ENCODE measurements at regions not wholly inside any gene's neighbourhood (a gene's known extent, or its start where the extent isn't known, plus 50 kb on each side); places are given as distances from the start of the nearest gene placed in this dataset.

GRCh38 chr1:57925226-57925625 is 501.4 kb upstream of the DAB1 start:
- TF ChIP-seq REST (IDR thresholded peaks at IDR 0.05; ENCODE audit: insufficient read depth in 1 of 2, low read depth in 2 of 2, low read length in 2 of 2) (no peak), SIN3A (IDR thresholded peaks at IDR 0.05; ENCODE audit: borderline replicate concordance, insufficient read depth, low read length) (no peak), FOXP2 (optimal IDR thresholded peaks at IDR 0.05; ENCODE audit: borderline replicate concordance, extremely low read depth, extremely low read length, insufficient read depth) (no peak), POLR2AphosphoS5 (IDR thresholded peaks at IDR 0.05; ENCODE audit: low read depth, low read length) (no peak), TAF1 (IDR thresholded peaks at IDR 0.05; ENCODE audit: borderline replicate concordance, insufficient read depth, low read length) (no peak)

GRCh38 chr1:57922130-57922529 is 498.3 kb upstream of the DAB1 start:
- no peak for TF ChIP-seq REST (IDR thresholded peaks at IDR 0.05; ENCODE audit: insufficient read depth in 1 of 2, low read depth in 2 of 2, low read length in 2 of 2)

- TF ChIP-seq FOXP2 (optimal IDR thresholded peaks at IDR 0.05; ENCODE audit: borderline replicate concordance, extremely low read depth, extremely low read length, insufficient read depth) (no peak), POLR2AphosphoS5 (IDR thresholded peaks at IDR 0.05; ENCODE audit: low read depth, low read length) (no peak), REST (IDR thresholded peaks at IDR 0.05; ENCODE audit: insufficient read depth in 1 of 2, low read depth in 2 of 2, low read length in 2 of 2) (no peak), SIN3A (IDR thresholded peaks at IDR 0.05; ENCODE audit: borderline replicate concordance, insufficient read depth, low read length) (no peak), TAF1 (IDR thresholded peaks at IDR 0.05; ENCODE audit: borderline replicate concordance, insufficient read depth, low read length) (no peak)
Measured at GRCh38 chr1:57916041-57916440, 492.2 kb upstream of the DAB1 start.

GRCh38 chr1:57911427-57911826 is 487.6 kb upstream of the DAB1 start:
- no peak for TF ChIP-seq REST (IDR thresholded peaks at IDR 0.05; ENCODE audit: insufficient read depth in 1 of 2, low read depth in 2 of 2, low read length in 2 of 2)
- no peak for TF ChIP-seq TAF1 (IDR thresholded peaks at IDR 0.05; ENCODE audit: borderline replicate concordance, insufficient read depth, low read length)
- TF ChIP-seq POLR2AphosphoS5 (IDR thresholded peaks at IDR 0.05; ENCODE audit: low read depth, low read length), result no peak
- TF ChIP-seq SIN3A (IDR thresholded peaks at IDR 0.05; ENCODE audit: borderline replicate concordance, insufficient read depth, low read length), result no peak
- TF ChIP-seq FOXP2 (optimal IDR thresholded peaks at IDR 0.05; ENCODE audit: borderline replicate concordance, extremely low read depth, extremely low read length, insufficient read depth), result no peak

- TF ChIP-seq REST (IDR thresholded peaks at IDR 0.05; ENCODE audit: insufficient read depth in 1 of 2, low read depth in 2 of 2, low read length in 2 of 2) (no peak), TAF1 (IDR thresholded peaks at IDR 0.05; ENCODE audit: borderline replicate concordance, insufficient read depth, low read length) (no peak)
Measured at GRCh38 chr1:57910782-57911181, 486.9 kb upstream of the DAB1 start.
